Loucy (cell line): ENCODE measurements at regions not wholly inside any gene's neighbourhood (a gene's known extent, or its start where the extent isn't known, plus 50 kb on each side); places are given as distances from the start of the nearest gene placed in this dataset.

Source experiments
- H2AFZ ChIP-seq: fragments of 200-600 bp; sonication (generic); 2 replicates; pipeline ENCODE4 v1.6.0; 2016; ENCODE audit warnings: antibody characterized with exemption, mild to moderate bottlenecking, low read length, moderate library complexity
- H3F3A ChIP-seq: fragments of 200-600 bp; 2 replicates; pipeline ENCODE4 v1.6.0; 2016; ENCODE audit warnings: antibody characterized with exemption, low read depth, mild to moderate bottlenecking
- H3K27me3 ChIP-seq: fragments of 200-600 bp; sonication (generic); 2 replicates; pipeline ENCODE4 v1.6.1; 2014; ENCODE audit warnings: low read length, mild to moderate bottlenecking; ENCODE audit not compliant: insufficient read depth, poor library complexity, severe bottlenecking
- H3K36me3 ChIP-seq: fragments of 200-600 bp; sonication (generic); 2 replicates; pipeline ENCODE4 v1.6.1; 2016; ENCODE audit warnings: low read length; ENCODE audit not compliant: insufficient read depth
- H3K4me1 ChIP-seq: fragments of 200-600 bp; sonication (generic); 2 replicates; pipeline ENCODE4 v1.5.1; 2014; ENCODE audit warnings: low read length, mild to moderate bottlenecking; ENCODE audit not compliant: insufficient read depth, poor library complexity, severe bottlenecking
- H3K4me2 ChIP-seq: fragments of 200-600 bp; sonication (generic); 2 replicates; pipeline ENCODE4 v1.6.0; 2014; ENCODE audit warnings: antibody characterized with exemption, low read length, low read depth, mild to moderate bottlenecking; ENCODE audit not compliant: poor library complexity, severe bottlenecking
- H3K4me3 ChIP-seq: fragments of 200-600 bp; sonication (generic); 2 replicates; pipeline ENCODE4 v1.5.1; 2014; ENCODE audit warnings: low read length, mild to moderate bottlenecking, mixed read lengths; ENCODE audit not compliant: poor library complexity, severe bottlenecking
- H3K79me2 ChIP-seq: fragments of 200-600 bp; sonication (generic); 2 replicates; pipeline ENCODE4 v1.6.1; 2014; ENCODE audit warnings: low read length; ENCODE audit not compliant: insufficient read depth
- H3K9ac ChIP-seq: fragments of 200-600 bp; sonication (generic); 2 replicates; pipeline ENCODE4 v1.6.0; 2014; ENCODE audit warnings: mild to moderate bottlenecking, low read depth, low read length, moderate library complexity; ENCODE audit not compliant: poor library complexity, severe bottlenecking
- H3K9me2 ChIP-seq: fragments of 200-600 bp; sonication (generic); replicated peaks from 2 replicates; pipeline ENCODE4 v1.6.1; 2016; ENCODE audit warnings: low read depth, low read length, mixed read lengths
- H3K9me3 ChIP-seq: fragments of 200-600 bp; sonication (generic); 2 replicates; pipeline ENCODE4 v1.6.1; 2014; ENCODE audit warnings: mild to moderate bottlenecking, antibody characterized with exemption, low read length, low read depth; ENCODE audit not compliant: insufficient read depth
- H4K20me1 ChIP-seq: fragments of 200-600 bp; sonication (generic); 2 replicates; pipeline ENCODE4 v1.6.0; 2014; ENCODE audit warnings: antibody characterized with exemption, low read length, mild to moderate bottlenecking; ENCODE audit not compliant: insufficient read depth, poor library complexity, severe bottlenecking
- EZH2phosphoT487 ChIP-seq: fragments of 200-600 bp; IDR thresholded peaks from 2 replicates; pipeline ENCODE4 v1.6.1; 2018; ENCODE audit warnings: antibody characterized with exemption, mild to moderate bottlenecking, moderate library complexity, borderline replicate concordance
- TF ChIP-seq, protein P1 (sequence below): fragments of 200-600 bp; sonication (generic); conservative IDR thresholded peaks from 2 replicates; pipeline ENCODE4 v1.5.1; 2014; ENCODE audit warnings: mild to moderate bottlenecking, antibody characterized with exemption, low read length

GRCh38 chr5:167839065-167839464 lies 452.4 kb upstream of the WWC1 start:
- H3K4me2 ChIP-seq, result no peak overlapping the region
- H3K27me3 ChIP-seq, result no peaks in the 10 kb centered on the region
- H3K9me2 ChIP-seq, result no peaks in the 10 kb centered on the region

DNA sequence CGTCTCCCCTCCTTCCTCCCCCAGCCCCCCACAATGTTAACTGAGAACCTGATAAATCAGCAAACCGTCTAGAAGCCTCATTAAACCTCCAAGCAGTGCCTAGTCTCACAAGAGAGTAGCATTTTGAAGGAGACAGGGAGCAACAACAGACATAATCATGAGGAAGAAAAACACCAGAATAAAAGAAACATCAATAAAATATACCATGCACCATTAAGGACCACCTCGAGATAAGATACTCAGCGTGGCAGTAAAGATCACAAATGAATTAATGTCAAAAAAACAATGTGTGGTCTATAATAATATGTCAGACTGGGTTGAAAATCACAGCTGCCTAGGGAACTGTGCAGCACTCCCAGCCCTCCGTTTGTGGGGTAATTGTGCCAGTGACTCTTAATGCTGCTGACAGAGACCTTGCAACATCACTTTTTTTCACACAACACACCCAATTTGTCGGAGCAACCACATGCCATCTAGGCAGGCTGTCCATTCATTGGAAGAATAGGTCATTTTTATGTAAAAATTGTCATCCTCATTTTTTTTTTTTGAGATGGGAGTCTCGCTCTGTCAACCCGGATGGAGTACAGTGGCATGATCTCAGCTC lies 450.8 kb upstream of the WWC1 start:
- no peaks in the 10 kb centered on the region for H3K36me3 ChIP-seq
- no peak overlapping the region for H3K9ac ChIP-seq
- no peaks in the 10 kb centered on the region for H3K9me3 ChIP-seq
- no peaks in the 10 kb centered on the region for H3K27me3 ChIP-seq
- no peak overlapping the region for H2AFZ ChIP-seq
- H3K4me3 ChIP-seq, result no peak overlapping the region
- H4K20me1 ChIP-seq, result no peaks in the 10 kb centered on the region
- H3F3A ChIP-seq, result no peaks in the 10 kb centered on the region
- no peaks in the 10 kb centered on the region for H3K79me2 ChIP-seq
- no peaks in the 10 kb centered on the region for H3K9me2 ChIP-seq
- H3K4me1 ChIP-seq, result no peaks in the 10 kb centered on the region
- TF ChIP-seq, protein P1, sequence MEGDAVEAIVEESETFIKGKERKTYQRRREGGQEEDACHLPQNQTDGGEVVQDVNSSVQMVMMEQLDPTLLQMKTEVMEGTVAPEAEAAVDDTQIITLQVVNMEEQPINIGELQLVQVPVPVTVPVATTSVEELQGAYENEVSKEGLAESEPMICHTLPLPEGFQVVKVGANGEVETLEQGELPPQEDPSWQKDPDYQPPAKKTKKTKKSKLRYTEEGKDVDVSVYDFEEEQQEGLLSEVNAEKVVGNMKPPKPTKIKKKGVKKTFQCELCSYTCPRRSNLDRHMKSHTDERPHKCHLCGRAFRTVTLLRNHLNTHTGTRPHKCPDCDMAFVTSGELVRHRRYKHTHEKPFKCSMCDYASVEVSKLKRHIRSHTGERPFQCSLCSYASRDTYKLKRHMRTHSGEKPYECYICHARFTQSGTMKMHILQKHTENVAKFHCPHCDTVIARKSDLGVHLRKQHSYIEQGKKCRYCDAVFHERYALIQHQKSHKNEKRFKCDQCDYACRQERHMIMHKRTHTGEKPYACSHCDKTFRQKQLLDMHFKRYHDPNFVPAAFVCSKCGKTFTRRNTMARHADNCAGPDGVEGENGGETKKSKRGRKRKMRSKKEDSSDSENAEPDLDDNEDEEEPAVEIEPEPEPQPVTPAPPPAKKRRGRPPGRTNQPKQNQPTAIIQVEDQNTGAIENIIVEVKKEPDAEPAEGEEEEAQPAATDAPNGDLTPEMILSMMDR, result no peak
- TF ChIP-seq EZH2phosphoT487, result no peak
- no peak overlapping the region for H3K4me2 ChIP-seq

More at GRCh38 chr5:167839065-167839464, 452.4 kb upstream of the WWC1 start:
- Histone ChIP-seq H3K79me2 (no peaks in the 10 kb centered on the region), H3K9me3 (no peaks in the 10 kb centered on the region), H3K9ac (no peak overlapping the region), H3K4me1 (no peaks in the 10 kb centered on the region), H4K20me1 (no peaks in the 10 kb centered on the region), H3F3A (no peaks in the 10 kb centered on the region), H2AFZ (no peak overlapping the region), H3K36me3 (no peaks in the 10 kb centered on the region), H3K4me3 (no peak overlapping the region)
- TF ChIP-seq, protein P1, result no peak
- no peak for TF ChIP-seq EZH2phosphoT487

GRCh38 chr5:167843881-167844572 lies 447.4 kb upstream of the WWC1 start:
- TF ChIP-seq EZH2phosphoT487, result no peak
- TF ChIP-seq, protein P1, result no peak
- no peaks in the 10 kb centered on the region for H3F3A ChIP-seq
- no peaks in the 10 kb centered on the region for H3K79me2 ChIP-seq
- no peak overlapping the region for H3K9ac ChIP-seq
- no peak overlapping the region for H3K4me2 ChIP-seq
- no peaks in the 10 kb centered on the region for H3K4me1 ChIP-seq
- H3K36me3 ChIP-seq, result no peaks in the 10 kb centered on the region
- no peak overlapping the region for H3K4me3 ChIP-seq
- H3K9me2 ChIP-seq, result no peaks in the 10 kb centered on the region
- no peak overlapping the region for H2AFZ ChIP-seq
- H3K9me3 ChIP-seq, result no peaks in the 10 kb centered on the region
- H3K27me3 ChIP-seq, result no peaks in the 10 kb centered on the region
- H4K20me1 ChIP-seq, result no peaks in the 10 kb centered on the region
